HG02981 (cell line): ENCODE measurements at regions not wholly inside any gene's neighbourhood (a gene's known extent, or its start where the extent isn't known, plus 50 kb on each side); places are given as distances from the start of the nearest gene placed in this dataset.

Experiments
- ATAC-seq: cut with Tn5 transposase; IDR thresholded peaks from one replicate; pipeline ENCODE4 v1.9.1; 2021; ENCODE audit warnings: mild to moderate bottlenecking, moderate library complexity; ENCODE audit not compliant: unreplicated experiment

GRCh38 chr2:221318376-221319130 lies 253.6 kb downstream of the EPHA4 start:
- ATAC-seq = no peak

GRCh38 chr2:221322741-221323140 lies 249.4 kb downstream of the EPHA4 start:
- ATAC-seq = no peak

GRCh38 chr2:221323513-221323912 lies 248.6 kb downstream of the EPHA4 start:
- ATAC-seq = no peak

- no peak for ATAC-seq
Observed at GRCh38 chr2:221330436-221330835, 241.7 kb downstream of the EPHA4 start.

- ATAC-seq = no peak
Observed at GRCh38 chr2:221334481-221335218, 237.5 kb downstream of the EPHA4 start.

GRCh38 chr2:221335219-221335752 lies 236.8 kb downstream of the EPHA4 start:
- no peak for ATAC-seq

GRCh38 chr2:221336967-221337366 lies 235.1 kb downstream of the EPHA4 start:
- no peak for ATAC-seq

GRCh38 chr2:221337957-221338685 lies 234.0 kb downstream of the EPHA4 start:
- ATAC-seq = no peak

- ATAC-seq = no peak
Observed at GRCh38 chr2:221342388-221342787, 229.7 kb downstream of the EPHA4 start.

- ATAC-seq = no peak
Observed at GRCh38 chr2:221343524-221343923, 228.6 kb downstream of the EPHA4 start.

- no peak for ATAC-seq
Observed at GRCh38 chr2:221345516-221345915, 226.6 kb downstream of the EPHA4 start.

GRCh38 chr2:221346411-221346810 lies 225.7 kb downstream of the EPHA4 start:
- ATAC-seq = no peak

- ATAC-seq = no peak
Observed at GRCh38 chr2:221347471-221347870, 224.6 kb downstream of the EPHA4 start.

GRCh38 chr2:221350616-221351015 lies 221.5 kb downstream of the EPHA4 start:
- no peak for ATAC-seq

GRCh38 chr2:221353201-221353600 lies 218.9 kb downstream of the EPHA4 start:
- ATAC-seq = no peak

- no peak for ATAC-seq
Observed at GRCh38 chr2:221360312-221360711, 211.8 kb downstream of the EPHA4 start.

GRCh38 chr2:221360742-221361141 lies 211.4 kb downstream of the EPHA4 start:
- ATAC-seq = no peak

GRCh38 chr2:221361633-221362032 lies 210.5 kb downstream of the EPHA4 start:
- no peak for ATAC-seq

GRCh38 chr2:221364672-221365071 lies 207.4 kb downstream of the EPHA4 start:
- no peak for ATAC-seq
